Fibroblast of lung (primary cell): ENCODE measurements at regions not wholly inside any gene's neighbourhood (a gene's known extent, or its start where the extent isn't known, plus 50 kb on each side); places are given as distances from the start of the nearest gene placed in this dataset.

Experiments used
- DNase-seq, 2 donors: peaks; one replicate each; pipeline versions ENCODE4 v3.0.0 to v3.0.0-alpha.2; 2010; ENCODE audit warnings: low read depth in 2 of 2
- H2AFZ ChIP-seq: 2 replicates; pipeline ENCODE4 v1.5.1; 2012; ENCODE audit warnings: low read length, control low read depth, inconsistent platforms
- H3K27ac ChIP-seq: 2 replicates; pipeline ENCODE4 v1.5.1; 2011; ENCODE audit warnings: low read length, control low read depth; ENCODE audit not compliant: insufficient read depth
- H3K27me3 ChIP-seq: 2 replicates; pipeline ENCODE4 v1.5.1; 2011; ENCODE audit warnings: mild to moderate bottlenecking, low read length; ENCODE audit not compliant: control insufficient read depth, insufficient read depth
- H3K36me3 ChIP-seq: 2 replicates; pipeline ENCODE4 v1.5.1; 2011; ENCODE audit warnings: low read length; ENCODE audit not compliant: control insufficient read depth, insufficient read depth
- H3K4me1 ChIP-seq: 2 replicates; pipeline ENCODE4 v1.5.1; 2011; ENCODE audit warnings: low read length; ENCODE audit not compliant: control insufficient read depth, insufficient read depth; ENCODE audit errors: extremely low read depth
- H3K4me2 ChIP-seq: 2 replicates; pipeline ENCODE4 v1.5.1; 2011; ENCODE audit warnings: low read length, control low read depth; ENCODE audit not compliant: insufficient read depth; ENCODE audit errors: extremely low read depth
- H3K4me3 ChIP-seq, 4 experiments: fragments of 200-600 bp in 1 of 4; sonication (generic) in 1 of 4; replicated peaks in 1 of 4; 2 replicates each; pipeline ENCODE4 v1.5.1; 2011 to 2016; ENCODE audit warnings: low read length in 4 of 4, low read depth in 3 of 4, mild to moderate bottlenecking in 3 of 4, control low read depth in 2 of 4, inconsistent platforms in 1 of 4, mixed read lengths in 1 of 4; ENCODE audit not compliant: insufficient read depth in 1 of 4; ENCODE audit errors: control extremely low read depth in 1 of 4
- H3K79me2 ChIP-seq: 2 replicates; pipeline ENCODE4 v1.5.1; 2012; ENCODE audit warnings: mild to moderate bottlenecking, low read length, inconsistent platforms; ENCODE audit not compliant: control insufficient read depth, insufficient read depth
- H3K9ac ChIP-seq: 2 replicates; pipeline ENCODE4 v1.5.1; 2011; ENCODE audit warnings: mild to moderate bottlenecking, low read length, control low read depth; ENCODE audit not compliant: insufficient read depth
- H3K9me3 ChIP-seq: 2 replicates; pipeline ENCODE4 v1.5.1; 2012; ENCODE audit warnings: low read depth, low read length; ENCODE audit not compliant: control insufficient read depth, insufficient read depth
- H4K20me1 ChIP-seq: 2 replicates; pipeline ENCODE4 v1.5.1; 2011; ENCODE audit warnings: low read length; ENCODE audit not compliant: control insufficient read depth, insufficient read depth; ENCODE audit errors: extremely low read depth
- EZH2 ChIP-seq: IDR thresholded peaks from 2 replicates; pipeline ENCODE4 v1.5.1; 2012; ENCODE audit warnings: low read length, control low read depth, mild to moderate bottlenecking; ENCODE audit errors: missing control alignments
- TF ChIP-seq, protein P1 (sequence below), 2 donors: IDR thresholded peaks in 1 of 2; conservative IDR thresholded peaks in 1 of 2; 1 replicate in 1 of 2; 2 replicates in 1 of 2; pipeline ENCODE4 v1.5.1; 2011 to 2012; ENCODE audit warnings: low read length in 2 of 2, control low read depth in 1 of 2, inconsistent platforms in 1 of 2, low read depth in 1 of 2, mild to moderate bottlenecking in 1 of 2

DNA sequence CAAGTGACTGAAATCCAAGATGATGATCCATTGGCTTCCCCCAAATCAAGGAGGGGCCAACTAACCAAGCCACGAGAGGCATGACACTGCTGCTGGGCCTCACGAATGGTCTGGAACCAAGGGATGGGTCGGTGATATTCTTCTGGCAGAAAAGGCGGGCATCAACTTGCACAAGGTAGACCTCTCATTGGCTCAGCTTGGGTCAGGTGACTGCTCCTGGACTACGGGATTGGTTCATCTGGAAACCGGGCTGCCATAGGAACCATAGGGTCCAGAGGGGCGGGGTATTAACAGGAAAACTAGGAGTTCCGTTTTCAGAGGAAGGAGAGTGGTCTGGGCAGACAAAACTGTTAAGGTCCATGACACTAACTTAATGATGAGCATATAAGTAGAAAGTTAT is 100.9 kb downstream of the TFAP2C start:
- H3K27me3 ChIP-seq = no peaks in the 10 kb centered on the region
- H3K4me1 ChIP-seq = no peaks in the 10 kb centered on the region
- H3K9me3 ChIP-seq = no peaks in the 10 kb centered on the region
- no peak overlapping the region for H3K4me3 ChIP-seq
- TF ChIP-seq, protein P1, sequence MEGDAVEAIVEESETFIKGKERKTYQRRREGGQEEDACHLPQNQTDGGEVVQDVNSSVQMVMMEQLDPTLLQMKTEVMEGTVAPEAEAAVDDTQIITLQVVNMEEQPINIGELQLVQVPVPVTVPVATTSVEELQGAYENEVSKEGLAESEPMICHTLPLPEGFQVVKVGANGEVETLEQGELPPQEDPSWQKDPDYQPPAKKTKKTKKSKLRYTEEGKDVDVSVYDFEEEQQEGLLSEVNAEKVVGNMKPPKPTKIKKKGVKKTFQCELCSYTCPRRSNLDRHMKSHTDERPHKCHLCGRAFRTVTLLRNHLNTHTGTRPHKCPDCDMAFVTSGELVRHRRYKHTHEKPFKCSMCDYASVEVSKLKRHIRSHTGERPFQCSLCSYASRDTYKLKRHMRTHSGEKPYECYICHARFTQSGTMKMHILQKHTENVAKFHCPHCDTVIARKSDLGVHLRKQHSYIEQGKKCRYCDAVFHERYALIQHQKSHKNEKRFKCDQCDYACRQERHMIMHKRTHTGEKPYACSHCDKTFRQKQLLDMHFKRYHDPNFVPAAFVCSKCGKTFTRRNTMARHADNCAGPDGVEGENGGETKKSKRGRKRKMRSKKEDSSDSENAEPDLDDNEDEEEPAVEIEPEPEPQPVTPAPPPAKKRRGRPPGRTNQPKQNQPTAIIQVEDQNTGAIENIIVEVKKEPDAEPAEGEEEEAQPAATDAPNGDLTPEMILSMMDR (conservative IDR thresholded peaks at IDR 0.05 in 1 of 2, IDR thresholded peaks at IDR 0.05 in 1 of 2; ENCODE audit: low read depth in 1 of 2, low read length in 2 of 2) = no peak
- TF ChIP-seq EZH2 = no peak
- no peak overlapping the region for H3K27ac ChIP-seq
- no peaks in the 10 kb centered on the region for H3K79me2 ChIP-seq
- DNase-seq = no peak
- no peak overlapping the region for H3K4me2 ChIP-seq
- no peaks in the 10 kb centered on the region for H3K36me3 ChIP-seq
- H3K9ac ChIP-seq = no peak overlapping the region
- H2AFZ ChIP-seq = no peak overlapping the region
- no peaks in the 10 kb centered on the region for H4K20me1 ChIP-seq

DNA sequence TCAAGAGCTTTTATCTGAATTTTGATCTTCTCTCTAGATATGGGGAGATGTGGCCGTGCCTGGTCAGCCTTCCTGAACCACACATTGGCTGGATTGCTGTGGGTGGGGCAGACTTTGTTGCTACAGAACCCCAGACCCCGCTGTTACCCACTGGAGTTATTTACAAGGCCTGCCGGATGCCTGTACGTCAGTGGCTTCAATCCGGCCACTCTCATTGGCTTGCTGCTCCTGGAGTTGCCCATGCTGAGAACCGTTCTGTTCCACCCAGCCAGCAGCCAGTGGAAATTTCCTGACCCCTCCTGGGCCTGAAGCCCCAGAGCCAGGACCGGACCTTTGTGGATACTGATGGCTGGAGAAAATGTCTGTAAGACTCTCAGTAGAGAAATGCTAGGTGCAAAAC is 101.9 kb downstream of the TFAP2C start:
- no peaks in the 10 kb centered on the region for H3K36me3 ChIP-seq
- H3K79me2 ChIP-seq = no peaks in the 10 kb centered on the region
- no peak overlapping the region for H3K4me2 ChIP-seq
- no peaks in the 10 kb centered on the region for H3K4me1 ChIP-seq
- no peaks in the 10 kb centered on the region for H3K27me3 ChIP-seq
- H3K9me3 ChIP-seq = no peaks in the 10 kb centered on the region
- H3K9ac ChIP-seq = no peak overlapping the region
- H3K4me3 ChIP-seq = no peak overlapping the region
- H2AFZ ChIP-seq = no peak overlapping the region
- no peaks in the 10 kb centered on the region for H4K20me1 ChIP-seq
- TF ChIP-seq, protein P1 (conservative IDR thresholded peaks at IDR 0.05 in 1 of 2, IDR thresholded peaks at IDR 0.05 in 1 of 2; ENCODE audit: low read depth in 1 of 2, low read length in 2 of 2) = no peak
- TF ChIP-seq EZH2 = no peak
- H3K27ac ChIP-seq = no peak overlapping the region
- no peak for DNase-seq

DNA sequence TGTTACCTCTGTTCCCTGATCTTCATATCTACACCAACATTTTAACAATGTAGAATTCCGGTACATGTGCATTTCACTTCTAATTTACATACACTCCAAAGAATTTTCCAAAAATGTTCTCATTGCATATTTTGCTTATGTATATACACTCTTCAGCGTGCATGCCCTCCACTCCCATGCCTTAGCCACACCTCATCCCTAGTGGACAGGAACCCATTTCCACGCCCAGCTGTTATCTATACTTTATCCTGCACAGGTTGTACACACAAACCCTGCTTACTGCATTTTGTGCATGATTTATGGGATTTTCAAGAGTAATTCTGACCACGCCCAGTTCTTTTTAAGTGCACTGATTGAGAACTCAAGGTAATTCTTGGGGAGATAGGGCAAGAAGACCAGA is 102.4 kb downstream of the TFAP2C start:
- H3K27me3 ChIP-seq = no peaks in the 10 kb centered on the region
- TF ChIP-seq, protein P1 (conservative IDR thresholded peaks at IDR 0.05 in 1 of 2, IDR thresholded peaks at IDR 0.05 in 1 of 2; ENCODE audit: low read depth in 1 of 2, low read length in 2 of 2) = no peak
- TF ChIP-seq EZH2 = no peak
- H3K36me3 ChIP-seq = no peaks in the 10 kb centered on the region
- no peaks in the 10 kb centered on the region for H3K4me1 ChIP-seq
- H2AFZ ChIP-seq = no peak overlapping the region
- no peak overlapping the region for H3K4me2 ChIP-seq
- DNase-seq = no peak
- no peak overlapping the region for H3K4me3 ChIP-seq
- no peak overlapping the region for H3K9ac ChIP-seq
- no peaks in the 10 kb centered on the region for H3K9me3 ChIP-seq
- no peak overlapping the region for H3K27ac ChIP-seq
- no peaks in the 10 kb centered on the region for H3K79me2 ChIP-seq
- H4K20me1 ChIP-seq = no peaks in the 10 kb centered on the region
